Inflammatory macrophage treated with lipopolysaccharide for 4 hours (primary cell): ENCODE measurements at regions not wholly inside any gene's neighbourhood (a gene's known extent, or its start where the extent isn't known, plus 50 kb on each side); places are given as distances from the start of the nearest gene placed in this dataset.
"Not testable (repeated sequence)": the region's sequence is repeated elsewhere in the genome, so short reads cannot be mapped to it uniquely, and the experiment has no call there.

Experiments used
- DNase-seq: peaks from one replicate; pipeline ENCODE4 v3.0.0-alpha.2; 2020

GRCh38 chr7:65145710-65146109, 139.2 kb upstream of the ERV3-1 start:
- DNase-seq, result not testable (repeated sequence)

- peak; percentile 0 for DNase-seq
These were observed 138.5 kb upstream of the ERV3-1 start for GRCh38 chr7:65145008-65145407.

- DNase-seq, result not testable (repeated sequence)
These were observed 138.1 kb upstream of the ERV3-1 start for GRCh38 chr7:65144557-65144956.

- DNase-seq, result not testable (repeated sequence)
These were observed 137.6 kb upstream of the ERV3-1 start for GRCh38 chr7:65144119-65144518.

GRCh38 chr7:65141894-65142293, 135.4 kb upstream of the ERV3-1 start:
- not testable (repeated sequence) for DNase-seq

- DNase-seq, result not testable (repeated sequence)
These were observed 134.9 kb upstream of the ERV3-1 start for GRCh38 chr7:65141405-65141778.

GRCh38 chr7:65140543-65141404, 134.3 kb upstream of the ERV3-1 start:
- not testable (repeated sequence) for DNase-seq

GRCh38 chr7:65136850-65137249, 130.4 kb upstream of the ERV3-1 start:
- DNase-seq, result not testable (repeated sequence)

- not testable (repeated sequence) for DNase-seq
These were observed 126.6 kb upstream of the ERV3-1 start for GRCh38 chr7:65133087-65133486.

- DNase-seq, result not testable (repeated sequence)
These were observed 125.8 kb upstream of the ERV3-1 start for GRCh38 chr7:65132256-65132655.

GRCh38 chr7:65127364-65127763, 120.9 kb upstream of the ERV3-1 start:
- DNase-seq, result not testable (repeated sequence)

- not testable (repeated sequence) for DNase-seq
These were observed 118.1 kb upstream of the ERV3-1 start for GRCh38 chr7:65124600-65124999.

- not testable (repeated sequence) for DNase-seq
These were observed 99.2 kb upstream of the ERV3-1 start for GRCh38 chr7:65105650-65106203.

GRCh38 chr7:65100499-65100898, 94.0 kb upstream of the ERV3-1 start:
- DNase-seq, result not testable (repeated sequence)

GRCh38 chr7:65081669-65082055, 75.2 kb upstream of the ERV3-1 start:
- DNase-seq, result not testable (repeated sequence)

- peak; percentile 87 for DNase-seq
These were observed 74.5 kb upstream of the ERV3-1 start for GRCh38 chr7:65080799-65081668.

- DNase-seq, result not testable (repeated sequence)
These were observed 68.5 kb upstream of the ERV3-1 start for GRCh38 chr7:65074959-65075358.

- not testable (repeated sequence) for DNase-seq
These were observed 66.7 kb upstream of the ERV3-1 start for GRCh38 chr7:65073160-65073559.

- not testable (repeated sequence) for DNase-seq
These were observed 65.5 kb upstream of the ERV3-1 start for GRCh38 chr7:65071854-65072431.

- DNase-seq, result not testable (repeated sequence)
These were observed 63.0 kb upstream of the ERV3-1 start for GRCh38 chr7:65069476-65069875.

GRCh38 chr7:65062566-65062965, 56.1 kb upstream of the ERV3-1 start:
- not testable (repeated sequence) for DNase-seq

GRCh38 chr7:65059247-65059646, 52.8 kb upstream of the ERV3-1 start:
- DNase-seq, result not testable (repeated sequence)
